HEK293 (cell line): ENCODE measurements at regions not wholly inside any gene's neighbourhood (a gene's known extent, or its start where the extent isn't known, plus 50 kb on each side); places are given as distances from the start of the nearest gene placed in this dataset.
A peak's percentile ranks its signal among the peaks of the same experiment; 100 is the strongest.

Source experiments
- ATF2 ChIP-seq: fragments of 450-650 bp; formaldehyde crosslinking; IDR thresholded peaks from 2 replicates; pipeline ENCODE4 v1.5.1; 2016; ENCODE audit warnings: missing biosample characterization, missing genetic modification characterization, low read depth
- HIC1 ChIP-seq: fragments of 450-650 bp; formaldehyde crosslinking; IDR thresholded peaks from 2 replicates; pipeline ENCODE4 v1.5.1; 2016; ENCODE audit warnings: missing biosample characterization, missing genetic modification characterization
- KLF7 ChIP-seq: fragments of 450-650 bp; formaldehyde crosslinking; IDR thresholded peaks from 2 replicates; pipeline ENCODE4 v1.5.1; 2016; ENCODE audit warnings: missing biosample characterization, missing genetic modification characterization, borderline replicate concordance
- KLF8 ChIP-seq: fragments of 450-650 bp; formaldehyde crosslinking; IDR thresholded peaks from 2 replicates; pipeline ENCODE4 v1.5.1; 2016; ENCODE audit warnings: missing biosample characterization, missing genetic modification characterization
- PATZ1 ChIP-seq: fragments of 450-650 bp; formaldehyde crosslinking; IDR thresholded peaks from 2 replicates; pipeline ENCODE4 v1.5.1; 2016; ENCODE audit warnings: missing biosample characterization, missing genetic modification characterization
- SP7 ChIP-seq: fragments of 450-650 bp; formaldehyde crosslinking; IDR thresholded peaks from 2 replicates; pipeline ENCODE4 v1.5.1; 2016; ENCODE audit warnings: missing biosample characterization, missing genetic modification characterization
- ZBTB11 ChIP-seq: fragments of 450-650 bp; formaldehyde crosslinking; conservative IDR thresholded peaks from 2 replicates; pipeline ENCODE4 v1.5.1; 2016; ENCODE audit warnings: low read depth, missing biosample characterization, missing genetic modification characterization
- ZBTB17 ChIP-seq: fragments of 450-650 bp; formaldehyde crosslinking; IDR thresholded peaks from 2 replicates; pipeline ENCODE4 v1.5.1; 2016; ENCODE audit warnings: missing biosample characterization, missing genetic modification characterization
- ZBTB21 ChIP-seq: fragments of 450-650 bp; formaldehyde crosslinking; IDR thresholded peaks from 2 replicates; pipeline ENCODE4 v1.5.1; 2017; ENCODE audit warnings: missing biosample characterization, missing genetic modification characterization
- ZBTB48 ChIP-seq: fragments of 450-650 bp; formaldehyde crosslinking; IDR thresholded peaks from 2 replicates; pipeline ENCODE4 v1.5.1; 2016; ENCODE audit warnings: missing biosample characterization, missing genetic modification characterization
- ZBTB49 ChIP-seq: fragments of 450-650 bp; formaldehyde crosslinking; IDR thresholded peaks from 2 replicates; pipeline ENCODE4 v1.5.1; 2016; ENCODE audit warnings: missing biosample characterization, missing genetic modification characterization, low read depth
- ZBTB7A ChIP-seq: fragments of 450-650 bp; formaldehyde crosslinking; IDR thresholded peaks from 2 replicates; pipeline ENCODE4 v1.5.1; 2016; ENCODE audit warnings: low read depth, missing biosample characterization, missing genetic modification characterization
- ZNF133 ChIP-seq: fragments of 450-650 bp; formaldehyde crosslinking; IDR thresholded peaks from 2 replicates; pipeline ENCODE4 v1.5.1; 2016; ENCODE audit warnings: missing biosample characterization, missing genetic modification characterization
- ZNF2 ChIP-seq: fragments of 450-650 bp; formaldehyde crosslinking; IDR thresholded peaks from 2 replicates; pipeline ENCODE4 v1.5.1; 2016; ENCODE audit warnings: missing biosample characterization, missing genetic modification characterization
- ZNF311 ChIP-seq: fragments of 450-650 bp; formaldehyde crosslinking; IDR thresholded peaks from 2 replicates; pipeline ENCODE4 v1.5.1; 2017; ENCODE audit warnings: missing biosample characterization, missing genetic modification characterization, borderline replicate concordance
- ZNF335 ChIP-seq: fragments of 450-650 bp; formaldehyde crosslinking; conservative IDR thresholded peaks from 2 replicates; pipeline ENCODE4 v1.5.1; 2016; ENCODE audit warnings: missing biosample characterization, missing genetic modification characterization
- ZNF514 ChIP-seq: fragments of 450-650 bp; formaldehyde crosslinking; IDR thresholded peaks from 2 replicates; pipeline ENCODE4 v1.5.1; 2016; ENCODE audit warnings: missing biosample characterization, missing genetic modification characterization
- ZNF560 ChIP-seq: fragments of 450-650 bp; formaldehyde crosslinking; IDR thresholded peaks from 2 replicates; pipeline ENCODE4 v1.5.1; 2017; ENCODE audit warnings: missing biosample characterization, missing genetic modification characterization, borderline replicate concordance
- ZNF623 ChIP-seq: fragments of 450-650 bp; formaldehyde crosslinking; IDR thresholded peaks from 2 replicates; pipeline ENCODE4 v1.5.1; 2016; ENCODE audit warnings: missing biosample characterization, missing genetic modification characterization
- ZNF629 ChIP-seq: fragments of 450-650 bp; formaldehyde crosslinking; IDR thresholded peaks from 2 replicates; pipeline ENCODE4 v1.5.1; 2017; ENCODE audit warnings: missing biosample characterization, missing genetic modification characterization
- ZNF639 ChIP-seq: fragments of 450-650 bp; formaldehyde crosslinking; IDR thresholded peaks from 2 replicates; pipeline ENCODE4 v1.5.1; 2016; ENCODE audit warnings: missing biosample characterization, missing genetic modification characterization
- ZNF692 ChIP-seq: fragments of 450-650 bp; formaldehyde crosslinking; IDR thresholded peaks from 2 replicates; pipeline ENCODE4 v1.5.1; 2016; ENCODE audit warnings: missing biosample characterization, missing genetic modification characterization
- ZNF843 ChIP-seq: fragments of 450-650 bp; formaldehyde crosslinking; IDR thresholded peaks from 2 replicates; pipeline ENCODE4 v1.5.1; 2016; ENCODE audit warnings: missing biosample characterization, missing genetic modification characterization

GRCh38 chr16:80027007-80027965, 426.7 kb upstream of the MAF start (continued):
- peak; percentile 61 for TF ChIP-seq PATZ1 (tag by site-specific recombination)
- peak; percentile 40; the same call in 1 of the 2 replicates for TF ChIP-seq ZBTB11 (tag by site-specific recombination)
- TF ChIP-seq ZNF623 (tag by site-specific recombination), result no peak
- no peak for TF ChIP-seq ZNF560 (tag by site-specific recombination)
- peak; percentile 64 for TF ChIP-seq ZBTB17
- peak; percentile 62; the same call in 1 of the 2 replicates for TF ChIP-seq ZNF639 (tag by site-specific recombination)
- peak; percentile 89 for TF ChIP-seq SP7 (tag by site-specific recombination)
- no peak for TF ChIP-seq ZNF514
- 0 out of 2 replicates have a peak, but pooled peaks have one; percentile 19 for TF ChIP-seq ATF2
- peak; percentile 83 for TF ChIP-seq ZNF692
- TF ChIP-seq ZBTB49 (tag by site-specific recombination), result no peak
- peak; percentile 60; the same call in 1 of the 2 replicates for TF ChIP-seq ZNF843 (tag by site-specific recombination)
- no peak for TF ChIP-seq ZBTB7A
- peak; percentile 85 for TF ChIP-seq ZBTB21 (tag by site-specific recombination)
- peak; percentile 41; the same call in 1 of the 2 replicates for TF ChIP-seq KLF8 (tag by site-specific recombination)
- no peak for TF ChIP-seq ZNF2 (tag by site-specific recombination)
- TF ChIP-seq KLF7 (tag by site-specific recombination), result no peak
- TF ChIP-seq HIC1 (tag by site-specific recombination), result peak; percentile 62; the same call in 1 of the 2 replicates
- TF ChIP-seq ZNF311 (tag by site-specific recombination), result no peak
- TF ChIP-seq ZNF335, result peak; percentile 57
- TF ChIP-seq ZNF133, result no peak
- peak; percentile 83 for TF ChIP-seq ZBTB48 (tag by site-specific recombination)
- peak; percentile 88 for TF ChIP-seq ZNF629
